GM19193 (cell line): ENCODE measurements at regions not wholly inside any gene's neighbourhood (a gene's known extent, or its start where the extent isn't known, plus 50 kb on each side); places are given as distances from the start of the nearest gene placed in this dataset.

Source experiments
- POLR2A ChIP-seq: IDR thresholded peaks from 4 replicates; pipeline ENCODE4 v1.6.1; 2011; ENCODE audit not compliant: insufficient read depth, insufficient read length; ENCODE audit errors: extremely low read depth

DNA sequence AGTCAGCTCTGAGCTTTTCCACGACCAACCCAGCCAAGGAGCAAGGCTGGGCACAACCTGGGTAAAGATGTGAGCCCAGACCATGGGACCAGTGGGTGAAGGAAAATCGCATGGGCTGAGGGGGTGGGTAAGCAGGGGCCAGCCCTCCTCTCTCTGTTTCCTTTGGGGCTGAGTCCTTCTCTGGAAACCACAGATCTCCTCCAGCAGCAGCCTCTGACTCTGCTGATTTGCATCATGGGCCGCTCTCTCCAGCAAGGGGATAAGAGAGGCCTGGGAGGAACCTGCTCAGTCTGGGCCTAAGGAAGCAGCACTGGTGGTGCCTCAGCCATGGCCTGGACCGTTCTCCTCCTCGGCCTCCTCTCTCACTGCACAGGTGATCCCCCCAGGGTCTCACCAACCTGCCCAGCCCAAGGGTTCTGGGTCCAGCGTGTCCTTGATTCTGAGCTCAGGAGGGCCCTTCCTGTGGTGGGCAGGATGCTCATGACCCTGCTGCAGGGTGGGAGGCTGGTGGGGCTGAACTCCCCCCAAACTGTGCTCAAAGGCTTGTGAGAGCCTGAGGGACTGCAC lies 67.8 kb downstream of the GGTLC2 start:
- TF ChIP-seq POLR2A, result no peak

- no peak for TF ChIP-seq POLR2A
These were observed 68.4 kb downstream of the GGTLC2 start for GRCh38 chr22:22712666-22713365.

DNA sequence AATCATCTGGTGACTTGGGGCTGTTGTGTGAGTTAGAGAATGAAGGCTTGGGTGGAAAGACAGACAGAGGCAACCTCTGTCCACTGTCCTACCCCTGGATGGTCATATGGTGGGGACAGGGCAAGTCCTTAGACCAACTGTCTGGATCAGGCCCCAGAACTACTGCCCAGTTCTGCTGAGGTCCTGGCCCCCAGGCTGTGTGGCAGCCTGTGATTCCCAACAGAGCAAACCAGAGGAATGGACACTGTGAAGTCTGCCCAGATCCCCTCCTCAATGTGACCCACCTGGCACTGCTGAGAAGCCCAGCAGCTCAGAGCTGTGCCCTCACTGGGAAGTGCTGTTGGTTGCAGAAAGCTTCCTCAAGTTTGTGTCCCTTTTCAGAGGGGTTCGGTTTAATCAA lies 69.0 kb downstream of the GGTLC2 start:
- no peak for TF ChIP-seq POLR2A

DNA sequence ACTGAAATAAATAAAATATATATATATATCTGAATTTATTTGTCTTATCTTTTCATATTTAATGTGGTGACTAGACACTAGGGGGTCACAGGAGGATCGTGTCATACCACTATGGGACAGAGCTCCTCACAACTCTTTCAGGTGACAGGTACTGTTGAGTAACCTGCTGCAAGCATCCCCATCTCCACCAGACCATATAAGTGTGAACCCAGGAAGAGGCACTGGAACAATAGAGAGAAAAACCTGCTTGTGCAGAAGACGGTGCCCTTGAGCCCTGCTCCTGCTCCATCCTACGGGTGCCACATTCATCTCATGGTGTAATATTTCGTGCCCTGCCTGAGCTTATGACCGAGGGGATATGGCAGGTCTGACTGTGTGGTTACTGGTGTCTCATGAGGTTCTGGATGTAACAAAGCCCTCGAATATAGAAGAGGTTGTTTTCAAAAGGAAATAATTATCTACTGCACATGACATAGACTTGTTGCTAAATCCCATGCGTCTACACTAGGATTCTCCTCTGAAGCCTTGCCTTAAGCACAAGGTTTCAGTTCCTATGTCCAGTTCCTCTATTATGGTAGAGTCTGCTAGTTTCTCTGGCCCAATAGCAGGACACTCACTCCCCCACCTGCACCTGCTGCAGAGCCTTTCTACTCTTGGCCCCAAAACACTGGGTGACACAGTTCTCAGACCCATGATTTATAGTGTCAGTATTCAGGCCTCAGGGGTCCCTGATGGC lies 70.4 kb downstream of the GGTLC2 start:
- no peak for TF ChIP-seq POLR2A

DNA sequence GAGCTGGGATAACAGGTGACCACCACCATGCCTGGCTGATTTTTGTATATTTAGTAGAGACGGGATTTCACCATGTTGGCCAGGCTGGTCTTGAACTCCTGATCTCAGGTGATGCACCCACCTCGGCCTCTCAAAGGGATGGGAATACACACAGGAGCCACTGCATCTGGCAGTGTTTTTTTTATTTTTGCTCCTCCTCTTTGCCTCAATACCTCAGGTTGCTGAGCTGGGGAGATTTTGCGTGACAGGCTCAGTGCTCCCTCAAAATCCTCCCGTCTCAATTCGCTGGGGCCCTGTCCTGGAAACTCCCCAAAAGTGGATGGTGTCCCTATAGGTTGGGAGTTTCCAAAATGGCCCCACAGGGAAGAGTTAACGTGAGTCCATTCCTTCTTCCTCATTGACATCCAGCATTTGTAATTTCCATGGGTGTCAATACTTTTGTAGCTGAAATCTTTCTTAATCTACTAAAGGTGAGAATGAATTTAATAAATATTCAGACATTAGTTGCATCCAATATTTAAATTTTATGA lies 71.8 kb downstream of the GGTLC2 start:
- no peak for TF ChIP-seq POLR2A

DNA sequence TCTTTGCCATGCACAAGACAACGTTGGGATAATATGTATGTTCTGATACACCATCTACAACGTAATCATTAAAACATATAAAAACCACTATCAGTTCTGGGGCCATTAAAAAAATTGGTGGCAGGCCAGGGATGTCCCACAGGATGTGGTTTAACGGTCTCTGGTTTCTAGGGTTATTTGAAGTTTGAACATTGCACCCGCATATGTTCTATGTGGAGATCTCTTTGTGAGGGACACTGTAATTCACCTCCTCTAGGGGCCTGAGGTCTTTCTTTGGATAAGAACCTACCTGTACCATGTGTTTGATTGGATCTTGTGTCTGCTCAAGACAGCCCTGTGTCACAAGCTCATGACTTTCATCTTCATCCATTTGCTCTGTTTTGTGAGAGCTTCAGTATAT lies 73.2 kb downstream of the GGTLC2 start:
- no peak for TF ChIP-seq POLR2A

DNA sequence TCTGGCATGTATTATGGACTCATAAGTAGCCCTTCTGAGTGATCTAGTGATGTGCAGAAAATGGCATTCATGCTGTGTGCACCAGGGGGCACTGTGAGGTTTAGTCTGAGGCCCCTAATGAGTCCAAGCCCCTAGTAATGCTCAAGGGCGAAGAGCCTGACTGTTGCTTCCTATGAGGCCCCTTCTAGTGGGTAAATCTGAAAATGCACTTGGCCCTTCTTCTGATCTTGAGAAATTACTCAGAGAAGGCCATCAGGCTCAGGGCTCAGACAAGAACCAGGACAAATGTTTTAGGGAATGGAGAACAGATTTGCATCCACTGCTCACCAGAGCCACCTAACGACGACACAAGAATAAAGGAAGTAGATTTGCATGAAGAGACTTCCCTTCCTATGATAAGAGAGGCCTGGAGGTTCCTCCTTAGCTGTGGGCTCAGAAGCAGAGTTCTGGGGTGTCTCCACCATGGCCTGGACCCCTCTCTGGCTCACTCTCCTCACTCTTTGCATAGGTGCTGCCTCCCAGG lies 75.8 kb downstream of the GGTLC2 start:
- TF ChIP-seq POLR2A, result peak; percentile 75

DNA sequence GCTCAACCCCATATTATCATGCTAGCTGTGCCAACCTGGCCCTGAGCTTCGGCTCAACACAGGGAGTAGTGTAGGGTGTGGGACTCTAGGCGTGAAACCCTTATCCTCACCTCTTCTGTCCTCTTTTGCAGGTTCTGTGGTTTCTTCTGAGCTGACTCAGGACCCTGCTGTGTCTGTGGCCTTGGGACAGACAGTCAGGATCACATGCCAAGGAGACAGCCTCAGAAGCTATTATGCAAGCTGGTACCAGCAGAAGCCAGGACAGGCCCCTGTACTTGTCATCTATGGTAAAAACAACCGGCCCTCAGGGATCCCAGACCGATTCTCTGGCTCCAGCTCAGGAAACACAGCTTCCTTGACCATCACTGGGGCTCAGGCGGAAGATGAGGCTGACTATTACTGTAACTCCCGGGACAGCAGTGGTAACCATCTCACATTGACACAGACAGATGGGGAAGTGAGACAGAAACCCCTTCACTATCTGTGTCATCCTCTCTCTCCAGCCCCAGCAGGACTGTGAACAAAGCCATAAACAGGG lies 76.4 kb downstream of the GGTLC2 start:
- TF ChIP-seq POLR2A, result no peak

- TF ChIP-seq POLR2A, result no peak
These were observed 77.4 kb downstream of the GGTLC2 start for GRCh38 chr22:22721681-22722354.

DNA sequence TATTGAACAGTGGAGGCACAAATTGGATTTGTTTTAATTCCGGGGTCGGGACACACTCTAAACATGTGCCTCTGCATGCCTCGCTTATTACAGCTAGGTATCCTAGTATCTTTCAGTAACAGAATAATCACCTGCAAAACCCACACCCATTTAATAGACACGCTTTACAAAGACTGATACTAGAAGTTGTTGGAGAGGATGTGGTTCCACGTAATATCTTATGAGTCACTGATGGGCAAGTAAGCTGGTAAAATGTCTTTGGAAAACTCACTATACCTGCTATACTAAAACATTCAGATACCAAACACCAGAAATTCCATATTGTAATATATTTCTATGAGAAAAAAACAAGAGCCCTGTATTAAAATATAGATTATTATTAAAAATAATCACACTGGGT lies 84.0 kb downstream of the GGTLC2 start:
- TF ChIP-seq POLR2A, result no peak

DNA sequence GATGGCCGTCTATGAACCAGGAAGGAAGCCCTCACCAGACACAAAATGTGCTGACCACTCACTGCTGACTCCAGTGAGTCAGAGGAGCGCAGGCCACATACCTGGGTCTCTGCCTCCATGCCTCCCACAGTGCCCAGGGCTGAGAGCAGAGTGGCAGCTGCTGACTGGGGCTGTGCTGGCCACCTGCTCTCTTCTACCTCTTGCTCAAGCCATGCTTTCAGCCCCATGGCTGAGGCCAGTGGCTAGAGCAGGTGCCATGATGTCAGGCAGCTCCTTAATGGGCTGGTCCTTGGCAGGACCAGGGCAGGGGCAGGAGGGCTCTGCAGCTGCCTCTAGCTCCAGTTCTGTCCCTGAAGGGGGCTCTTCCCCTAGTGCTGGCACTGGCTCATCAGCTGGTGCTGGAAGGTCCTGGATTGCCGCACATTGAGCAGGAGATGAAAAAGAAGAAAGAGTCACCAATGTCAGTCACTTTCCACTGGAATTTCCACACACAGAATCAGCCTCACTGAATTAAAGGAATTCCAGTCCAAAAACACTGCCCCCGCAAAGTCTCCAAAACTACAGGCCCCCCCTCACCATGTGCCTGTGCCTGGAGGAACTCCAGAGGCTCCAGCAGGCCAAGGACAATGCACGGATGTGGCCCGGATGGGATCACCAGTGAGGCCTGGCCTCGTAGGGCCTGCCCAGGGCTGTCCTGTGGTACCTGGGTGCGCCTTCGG lies 86.4 kb downstream of the GGTLC2 start:
- TF ChIP-seq POLR2A, result no peak

DNA sequence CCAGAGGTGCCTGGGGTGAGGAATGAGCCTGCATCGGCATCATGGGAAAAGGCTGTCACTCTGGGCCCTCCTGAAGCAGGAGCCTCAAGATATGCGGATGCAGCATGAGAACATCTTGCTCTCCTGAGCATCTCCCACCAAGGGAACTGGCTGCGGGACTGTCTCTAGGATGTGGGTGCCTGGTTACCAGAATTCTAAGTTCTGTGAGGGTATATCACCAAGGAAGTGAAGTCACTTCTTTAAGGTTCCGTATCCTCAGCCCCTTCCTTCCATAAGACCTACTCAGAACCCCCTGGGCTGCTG lies 86.9 kb downstream of the GGTLC2 start:
- TF ChIP-seq POLR2A, result no peak

DNA sequence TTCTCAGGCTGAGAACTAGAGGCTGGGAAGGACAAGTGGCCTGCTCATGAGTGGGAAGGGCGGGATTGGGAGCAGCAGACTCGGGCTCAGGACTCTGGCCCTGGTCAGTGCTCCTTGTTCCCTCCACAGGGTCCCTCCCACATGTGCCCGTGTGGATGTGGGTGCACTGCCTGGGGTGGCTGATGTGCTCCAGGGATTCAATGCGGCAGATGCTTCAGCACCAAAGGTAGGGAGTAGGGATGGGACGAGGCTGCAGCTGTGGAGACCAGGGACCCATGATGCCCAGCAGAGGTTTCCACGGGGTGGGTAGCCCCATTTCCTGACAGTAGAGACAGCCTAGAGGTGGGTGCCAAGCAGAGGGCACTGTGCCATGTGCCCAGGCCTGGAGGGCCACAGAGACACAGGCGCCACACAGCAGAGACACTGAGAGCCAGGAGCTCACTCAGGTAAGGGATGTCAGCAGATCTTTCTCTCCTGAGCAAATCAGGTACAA lies 89.5 kb downstream of the GGTLC2 start:
- no peak for TF ChIP-seq POLR2A
